ENCODE measurements at regions not wholly inside any gene's neighbourhood (a gene's known extent, or its start where the extent isn't known, plus 50 kb on each side); places are given as distances from the start of the nearest gene placed in this dataset.
"Not testable (repeated sequence)": the region's sequence is repeated elsewhere in the genome, so short reads cannot be mapped to it uniquely, and the experiment has no call there.

DNA sequence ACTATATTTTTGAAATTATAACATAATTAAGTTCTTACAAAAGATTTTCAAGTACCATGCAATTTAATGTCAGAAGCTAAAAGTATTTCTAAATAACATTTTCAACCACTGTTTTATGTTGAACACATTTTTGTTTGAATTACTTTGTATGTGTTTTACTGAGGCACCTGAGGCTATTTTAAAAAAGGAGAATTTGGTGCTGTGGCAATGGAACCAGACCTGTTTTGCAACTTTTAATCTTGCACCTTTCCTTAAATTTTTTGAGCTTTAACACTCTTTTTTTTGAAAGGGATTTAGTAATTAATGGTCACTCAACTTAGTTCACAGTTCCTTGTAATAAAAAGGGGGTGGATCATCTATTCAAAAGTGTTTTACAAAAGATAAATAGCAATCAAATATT, 561.6 kb downstream of the ZBBX start:
- H3K27me3 Mint-ChIP-seq: no peaks in the 10 kb centered on the region

GRCh38 chr3:166817269-166817668, 562.8 kb downstream of the ZBBX start:
- H3K4me1 Mint-ChIP-seq; H3K4me1 ChIP-seq (ENCODE audit: insufficient read depth, low read length); POLR2A ChIA-PET; H3K36me3 Mint-ChIP-seq; H3K27ac Mint-ChIP-seq; H3K4me3 Mint-ChIP-seq; DNase-seq; H3K4me3 ChIP-seq (ENCODE audit: low read length); H3K27me3 Mint-ChIP-seq; H3K27ac ChIP-seq (ENCODE audit: low read depth, low read length); H3K27me3 ChIP-seq (ENCODE audit: insufficient read depth, low read length, poor library complexity, severe bottlenecking); H3K36me3 ChIP-seq (ENCODE audit: insufficient read depth, low read length); H3K9me3 ChIP-seq (ENCODE audit: low read length); CTCF ChIA-PET: not testable (repeated sequence)
- H3K9me3 Mint-ChIP-seq: peaks cover 0 to 14% (median 6%) of the 10 kb centered on the region in 5 donors

More for the DNA sequence above, 561.6 kb downstream of the ZBBX start:
- peaks cover 0 to 14% (median 4%) of the 10 kb centered on the region in 5 donors for H3K9me3 Mint-ChIP-seq
- Histone ChIP-seq H3K9me3 (ENCODE audit: low read length) (no peaks in the 10 kb centered on the region), H3K27ac (ENCODE audit: low read depth, low read length) (no peak overlapping the region), H3K27me3 (ENCODE audit: insufficient read depth, low read length, poor library complexity, severe bottlenecking) (no peaks in the 10 kb centered on the region), H3K4me3 (ENCODE audit: low read length) (no peak overlapping the region), H3K36me3 (ENCODE audit: insufficient read depth, low read length) (no peaks in the 10 kb centered on the region), H3K4me1 (ENCODE audit: insufficient read depth, low read length) (no peaks in the 10 kb centered on the region)
- H3K27ac Mint-ChIP-seq: no peak overlapping the region
- no peaks in the 10 kb centered on the region for H3K4me1 Mint-ChIP-seq
- ChIA-PET POLR2A (no interaction called here), CTCF (no interaction called here)
- DNase-seq: no peak
- H3K4me3 Mint-ChIP-seq: no peak overlapping the region
- no peaks in the 10 kb centered on the region for H3K36me3 Mint-ChIP-seq

GRCh38 chr3:166810741-166811445, 569.2 kb downstream of the ZBBX start:
- no peaks in the 10 kb centered on the region for H3K4me1 ChIP-seq (ENCODE audit: insufficient read depth, low read length)
- no peaks in the 10 kb centered on the region for H3K9me3 ChIP-seq (ENCODE audit: low read length)
- no peaks in the 10 kb centered on the region for H3K4me1 Mint-ChIP-seq
- H3K4me3 ChIP-seq (ENCODE audit: low read length): no peak overlapping the region
- H3K9me3 Mint-ChIP-seq: peaks cover 7 to 45% (median 11%) of the 10 kb centered on the region in 5 donors
- H3K4me3 Mint-ChIP-seq: no peak overlapping the region
- no peaks in the 10 kb centered on the region for H3K27me3 ChIP-seq (ENCODE audit: insufficient read depth, low read length, poor library complexity, severe bottlenecking)
- H3K27me3 Mint-ChIP-seq: no peaks in the 10 kb centered on the region
- POLR2A ChIA-PET: no interaction called here
- H3K36me3 Mint-ChIP-seq: no peaks in the 10 kb centered on the region
- no peak for DNase-seq
- CTCF ChIA-PET: no interaction called here
- no peaks in the 10 kb centered on the region for H3K36me3 ChIP-seq (ENCODE audit: insufficient read depth, low read length)
- H3K27ac ChIP-seq (ENCODE audit: low read depth, low read length): no peak overlapping the region
- no peak overlapping the region for H3K27ac Mint-ChIP-seq

GRCh38 chr3:166809520-166809919, 570.6 kb downstream of the ZBBX start:
- no peaks in the 10 kb centered on the region for H3K27me3 ChIP-seq (ENCODE audit: insufficient read depth, low read length, poor library complexity, severe bottlenecking)
- POLR2A ChIA-PET: no interaction called here
- H3K9me3 ChIP-seq (ENCODE audit: low read length): no peaks in the 10 kb centered on the region
- H3K4me1 Mint-ChIP-seq: no peaks in the 10 kb centered on the region
- no peaks in the 10 kb centered on the region for H3K27me3 Mint-ChIP-seq
- no peak overlapping the region for H3K4me3 Mint-ChIP-seq
- no peak for DNase-seq
- H3K27ac ChIP-seq (ENCODE audit: low read depth, low read length): no peak overlapping the region
- no peaks in the 10 kb centered on the region for H3K36me3 Mint-ChIP-seq
- H3K9me3 Mint-ChIP-seq: peaks cover 7 to 47% (median 13%) of the 10 kb centered on the region in 5 donors
- CTCF ChIA-PET: no interaction called here
- no peaks in the 10 kb centered on the region for H3K4me1 ChIP-seq (ENCODE audit: insufficient read depth, low read length)
- H3K4me3 ChIP-seq (ENCODE audit: low read length): no peak overlapping the region
- H3K36me3 ChIP-seq (ENCODE audit: insufficient read depth, low read length): no peaks in the 10 kb centered on the region
- H3K27ac Mint-ChIP-seq: no peak overlapping the region

DNA sequence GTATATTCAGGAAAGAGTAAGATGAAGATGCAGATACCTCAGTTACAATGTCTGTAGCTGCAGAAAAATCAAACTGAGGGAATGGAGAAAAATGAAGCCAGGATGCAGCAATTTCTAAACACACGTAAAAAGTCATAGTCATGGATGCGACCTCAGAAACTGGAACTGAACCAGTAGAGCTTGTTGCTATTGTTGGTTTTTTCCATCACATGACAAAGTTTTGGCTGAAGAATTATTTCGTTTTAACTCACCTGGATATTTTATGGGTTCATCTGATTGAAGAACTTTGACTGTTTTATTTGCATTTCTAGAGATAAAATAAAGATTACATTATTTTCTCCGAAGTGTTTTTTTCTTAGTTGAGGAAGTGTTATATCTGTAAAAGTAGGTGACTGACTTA, 591.2 kb downstream of the ZBBX start:
- no peaks in the 10 kb centered on the region for H3K9me3 ChIP-seq (ENCODE audit: low read length)
- no peak overlapping the region for H3K27ac ChIP-seq (ENCODE audit: low read depth, low read length)
- H3K4me1 ChIP-seq (ENCODE audit: insufficient read depth, low read length): no peaks in the 10 kb centered on the region
- H3K36me3 Mint-ChIP-seq: no peaks in the 10 kb centered on the region
- ChIA-PET POLR2A (no interaction called here), CTCF (no interaction called here)
- H3K9me3 Mint-ChIP-seq: peaks cover 5 to 23% (median 7%) of the 10 kb centered on the region in 5 donors
- no peak overlapping the region for H3K4me3 ChIP-seq (ENCODE audit: low read length)
- H3K36me3 ChIP-seq (ENCODE audit: insufficient read depth, low read length): no peaks in the 10 kb centered on the region
- no peak overlapping the region for H3K4me3 Mint-ChIP-seq
- no peak overlapping the region for H3K27ac Mint-ChIP-seq
- no peaks in the 10 kb centered on the region for H3K27me3 Mint-ChIP-seq
- DNase-seq: no peak
- no peaks in the 10 kb centered on the region for H3K4me1 Mint-ChIP-seq
- no peaks in the 10 kb centered on the region for H3K27me3 ChIP-seq (ENCODE audit: insufficient read depth, low read length, poor library complexity, severe bottlenecking)

DNA sequence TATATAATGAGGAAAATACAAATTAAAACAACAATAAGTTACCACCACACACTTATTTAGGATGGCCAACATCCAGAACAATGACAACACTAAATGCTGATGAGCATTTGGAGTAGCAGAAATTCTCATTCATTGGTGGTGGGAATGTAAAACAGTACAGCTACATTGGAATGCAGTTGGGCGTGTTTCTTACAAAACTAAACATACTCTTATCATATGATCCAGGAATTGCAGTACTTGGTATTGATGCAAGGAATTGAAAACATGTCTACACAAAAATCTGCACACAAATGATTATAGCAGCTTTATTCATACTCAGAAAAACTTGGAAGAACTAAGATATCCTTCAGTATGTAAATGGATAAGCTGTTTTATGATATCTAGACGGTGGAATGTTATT, 594.2 kb downstream of the ZBBX start:
- POLR2A ChIA-PET: no interaction called here
- Histone ChIP-seq H3K36me3 (ENCODE audit: insufficient read depth, low read length) (no peaks in the 10 kb centered on the region), H3K27me3 (ENCODE audit: insufficient read depth, low read length, poor library complexity, severe bottlenecking) (no peaks in the 10 kb centered on the region), H3K9me3 (ENCODE audit: low read length) (no peaks in the 10 kb centered on the region), H3K4me1 (ENCODE audit: insufficient read depth, low read length) (no peaks in the 10 kb centered on the region), H3K27ac (ENCODE audit: low read depth, low read length) (no peak overlapping the region), H3K4me3 (ENCODE audit: low read length) (no peak overlapping the region)
- no peak overlapping the region for H3K4me3 Mint-ChIP-seq
- DNase-seq: no peak
- CTCF ChIA-PET: no interaction called here
- H3K27me3 Mint-ChIP-seq: no peaks in the 10 kb centered on the region
- H3K9me3 Mint-ChIP-seq: peaks cover 6 to 31% (median 15%) of the 10 kb centered on the region in 5 donors
- H3K4me1 Mint-ChIP-seq: no peaks in the 10 kb centered on the region
- H3K36me3 Mint-ChIP-seq: no peaks in the 10 kb centered on the region
- H3K27ac Mint-ChIP-seq: no peak overlapping the region

DNA sequence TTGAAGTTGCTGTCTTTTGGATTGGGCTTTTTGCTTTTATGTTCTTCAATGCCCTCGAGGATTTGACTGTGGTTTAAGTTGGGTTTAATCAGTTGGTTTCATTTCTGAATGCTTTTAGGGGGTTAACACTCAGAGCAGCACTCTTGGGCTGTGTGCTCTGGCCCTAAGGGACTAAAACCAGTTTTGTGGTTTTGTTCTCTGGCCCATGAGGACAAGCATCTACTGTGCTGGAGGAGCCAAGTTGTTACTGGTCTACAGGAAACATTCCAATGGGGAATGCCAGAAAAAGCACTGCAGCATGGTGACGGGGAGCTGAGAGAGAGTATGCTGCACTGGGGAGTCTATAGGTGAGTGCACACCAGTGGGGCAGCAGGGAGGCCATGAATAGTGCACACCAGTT, 596.9 kb downstream of the ZBBX start:
- H3K27ac ChIP-seq (ENCODE audit: low read depth, low read length): no peak overlapping the region
- H3K4me3 ChIP-seq (ENCODE audit: low read length): no peak overlapping the region
- H3K27me3 ChIP-seq (ENCODE audit: insufficient read depth, low read length, poor library complexity, severe bottlenecking): no peaks in the 10 kb centered on the region
- Mint-ChIP-seq H3K4me3 (no peak overlapping the region), H3K4me1 (no peaks in the 10 kb centered on the region), H3K9me3 (peaks cover 4 to 38% (median 14%) of the 10 kb centered on the region in 5 donors), H3K27me3 (no peaks in the 10 kb centered on the region), H3K36me3 (no peaks in the 10 kb centered on the region), H3K27ac (no peak overlapping the region)
- ChIA-PET CTCF (no interaction called here), POLR2A (no interaction called here)
- no peak for DNase-seq
- H3K4me1 ChIP-seq (ENCODE audit: insufficient read depth, low read length): no peaks in the 10 kb centered on the region
- no peaks in the 10 kb centered on the region for H3K36me3 ChIP-seq (ENCODE audit: insufficient read depth, low read length)
- no peaks in the 10 kb centered on the region for H3K9me3 ChIP-seq (ENCODE audit: low read length)

- H3K27ac Mint-ChIP-seq: no peak overlapping the region
- ChIA-PET CTCF (no interaction called here), POLR2A (no interaction called here)
- no peak overlapping the region for H3K4me3 Mint-ChIP-seq
- no peak overlapping the region for H3K27ac ChIP-seq (ENCODE audit: low read depth, low read length)
- H3K4me1 Mint-ChIP-seq: no peaks in the 10 kb centered on the region
- H3K36me3 Mint-ChIP-seq: no peaks in the 10 kb centered on the region
- DNase-seq: no peak
- H3K9me3 ChIP-seq (ENCODE audit: low read length): no peaks in the 10 kb centered on the region
- no peak overlapping the region for H3K4me3 ChIP-seq (ENCODE audit: low read length)
- H3K36me3 ChIP-seq (ENCODE audit: insufficient read depth, low read length): no peaks in the 10 kb centered on the region
- H3K27me3 ChIP-seq (ENCODE audit: insufficient read depth, low read length, poor library complexity, severe bottlenecking): no peaks in the 10 kb centered on the region
- H3K27me3 Mint-ChIP-seq: no peaks in the 10 kb centered on the region
- peaks cover 6 to 31% (median 13%) of the 10 kb centered on the region in 5 donors for H3K9me3 Mint-ChIP-seq
- H3K4me1 ChIP-seq (ENCODE audit: insufficient read depth, low read length): no peaks in the 10 kb centered on the region
Observed at GRCh38 chr3:166764698-166765318, 615.3 kb downstream of the ZBBX start.

All from CD8-positive, alpha-beta memory T cell (primary cell).